HepG2 (cell line): ENCODE measurements at regions not wholly inside any gene's neighbourhood (a gene's known extent, or its start where the extent isn't known, plus 50 kb on each side); places are given as distances from the start of the nearest gene placed in this dataset.

ENCODE experiments used
- ATAC-seq: fragments of 200-7000 bp; cut with Tn5 transposase; 3 replicates; pipeline ENCODE4 v1.9.1; 2020; ENCODE audit warnings: mild to moderate bottlenecking, moderate library complexity
- BruUV-seq: library from RNA; stranded (reverse); fragments of 400-500 nt; replicated peaks from 2 replicates; lab custom pipeline; 2021; lab: Mats Ljungman, UMichigan
- CTCF ChIA-PET: fragments of 300-600 bp; formaldehyde crosslinking; extraction: SDS; loops from one replicate; lab custom pipeline; 2021; ENCODE audit warnings: low total read pairs, inconsistent platforms, low intra/inter-chr PET ratio; lab: Yijun Ruan, JAX
- POLR2A ChIA-PET: fragments of 350-600 bp; sonication (Branson Sonifier 250); formaldehyde crosslinking; loops from one replicate; lab custom pipeline; 2020; ENCODE audit warnings: antibody characterized with exemption, inconsistent platforms; lab: Yijun Ruan, JAX
- DNase-seq: peaks from one replicate; pipeline ENCODE4 v3.0.0-alpha.2; 2015; ENCODE audit warnings: low spot score
- FAIRE-seq: peaks from 3 replicates; lab custom pipeline; 2011; peaks lifted over from hg19 to GRCh38; lab: Jason Lieb, UNC
- H2AFZ ChIP-seq: one replicate; pipeline ENCODE4 v1.6.1; 2011; ENCODE audit warnings: low read length, inconsistent platforms
- H3K27ac ChIP-seq: fragments of 300-600 bp; 3 replicates; pipeline ENCODE4 v1.8.0; 2011; ENCODE audit warnings: mixed run types, mild to moderate bottlenecking, mixed read lengths, low read length, inconsistent platforms; ENCODE audit not compliant: insufficient read depth; ENCODE audit errors: extremely low read length
- H3K27me3 ChIP-seq, 2 experiments: fragments of 200-600 bp in 1 of 2; 2 replicates in 1 of 2; 3 replicates in 1 of 2; pipeline versions ENCODE4 v1.6.0 to v1.8.0; 2011; ENCODE audit warnings: low read length in 2 of 2, mild to moderate bottlenecking in 2 of 2, moderate library complexity in 2 of 2, inconsistent platforms in 1 of 2; ENCODE audit not compliant: insufficient read depth in 2 of 2, control insufficient read depth in 1 of 2
- H3K36me3 ChIP-seq, 2 experiments: fragments of 200-600 bp in 1 of 2; replicated peaks in 1 of 2; 2 replicates in 1 of 2; 3 replicates in 1 of 2; pipeline versions ENCODE4 v1.5.1 to v1.8.0; 2011; ENCODE audit warnings: low read length in 2 of 2, inconsistent platforms in 1 of 2; ENCODE audit not compliant: insufficient read depth in 2 of 2, control insufficient read depth in 1 of 2
- H3K4me1 ChIP-seq: 2 replicates; pipeline ENCODE4 v1.5.1; 2012; ENCODE audit warnings: low read length, inconsistent platforms; ENCODE audit not compliant: insufficient read depth
- H3K4me2 ChIP-seq: 2 replicates; pipeline ENCODE4 v1.6.0; 2011; ENCODE audit warnings: low read depth, low read length, inconsistent platforms
- H3K4me3 ChIP-seq, 3 experiments: fragments of 200-600 bp in 1 of 3; sonication (generic), shearing (Covaris generic) in 1 of 3; replicated peaks in 1 of 3; 2 replicates each; pipeline ENCODE4 v1.5.1; 2011 to 2016; ENCODE audit warnings: low read length in 3 of 3, inconsistent platforms in 2 of 3, low read depth in 2 of 3, mild to moderate bottlenecking in 2 of 3, control low read depth in 1 of 3, mixed read lengths in 1 of 3; ENCODE audit not compliant: insufficient read depth in 1 of 3
- H3K79me2 ChIP-seq: one replicate; pipeline ENCODE4 v1.6.1; 2011; ENCODE audit warnings: low read length, inconsistent platforms; ENCODE audit not compliant: insufficient read depth
- H3K9ac ChIP-seq: 2 replicates; pipeline ENCODE4 v1.6.0; 2011; ENCODE audit warnings: mild to moderate bottlenecking, low read depth, low read length, inconsistent platforms; ENCODE audit not compliant: insufficient read depth
- H3K9me3 ChIP-seq: 2 replicates; pipeline ENCODE4 v1.5.1; 2012; ENCODE audit warnings: mild to moderate bottlenecking, low read length
- H4K20me1 ChIP-seq: 2 replicates; pipeline ENCODE4 v1.6.0; 2011; ENCODE audit warnings: inconsistent platforms, mild to moderate bottlenecking, low read length, moderate library complexity; ENCODE audit not compliant: insufficient read depth
- KDM6A ChIP-seq: IDR thresholded peaks from 2 replicates; pipeline ENCODE4 v1.6.1; 2016; ENCODE audit warnings: low read depth
- ZNF276 ChIP-seq: sonication (generic); formaldehyde crosslinking; IDR thresholded peaks from 2 replicates; pipeline ENCODE4 v1.4.0; 2020; ENCODE audit warnings: mild to moderate bottlenecking, low read depth, missing genetic modification reagents
- ZNF616 ChIP-seq: sonication (generic); formaldehyde crosslinking; IDR thresholded peaks from 2 replicates; pipeline ENCODE4 v1.5.0; 2020; ENCODE audit warnings: low read depth, mild to moderate bottlenecking, missing genetic modification reagents
- WGBS: methylation state at CpG from one replicate; pipeline ENCODE4 v1.1.6; 2017; ENCODE audit warnings: low lambda C conversion rate; 5-methylcytosine and 5-hydroxymethylcytosine counted together
- in situ Hi-C: cut with HindIII; loops from 2 replicates; pipeline ENCODE4 v1.10.0; 2017; ENCODE audit warnings: low pct_unique_long_range_greater_than_20kb; ENCODE audit not compliant: extremely low pct_ligation_motif_present
- intact Hi-C: fragments of 100-400 bp; cut with micrococcal nuclease; formaldehyde crosslinking; loops from one replicate; pipeline ENCODE4 v1.10.0; 2022; ENCODE audit not compliant: unreplicated experiment
- TF ChIP-seq, protein P1 (sequence below): sonication (generic); formaldehyde crosslinking; IDR thresholded peaks from 2 replicates; pipeline ENCODE4 v1.4.0; 2020; ENCODE audit warnings: missing genetic modification reagents, mild to moderate bottlenecking, borderline replicate concordance

DNA sequence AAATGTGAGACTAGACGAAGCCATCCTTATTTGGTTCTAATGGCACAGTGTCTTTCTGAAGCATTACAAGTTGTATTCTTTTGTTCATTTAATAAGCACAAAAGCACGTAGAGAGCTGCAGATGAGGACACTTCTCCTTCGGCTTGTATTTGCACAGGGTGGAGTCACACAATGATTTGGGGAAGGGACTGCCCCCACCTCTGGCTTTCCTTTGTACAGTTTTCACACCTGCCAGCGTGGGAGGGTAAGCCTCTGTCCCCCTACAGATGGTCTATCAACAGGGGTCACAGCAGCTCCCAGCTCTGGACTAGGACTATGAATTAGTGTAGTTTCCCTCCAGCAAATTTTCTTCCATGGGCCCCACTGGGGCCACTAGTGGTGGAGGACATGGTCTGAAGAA is 108.2 kb upstream of the KLHL14 start:
- Histone ChIP-seq H3K9me3 (no peaks in the 10 kb centered on the region), H3K4me3 (no peak overlapping the region), H3K36me3 (no peaks in the 10 kb centered on the region), H3K9ac (no peak overlapping the region), H3K27me3 (peaks cover 0 to 9% of the 10 kb centered on the region in 2 experiments; a peak in 2 of 5 replicates), H4K20me1 (no peaks in the 10 kb centered on the region), H3K4me1 (no peaks in the 10 kb centered on the region), H3K4me2 (no peak overlapping the region), H2AFZ (no peak overlapping the region), H3K27ac (no peak overlapping the region), H3K79me2 (no peaks in the 10 kb centered on the region)
- FAIRE-seq (no peak), DNase-seq (no peak), ATAC-seq (no peak)
- intact Hi-C loops (no loop called here), in situ Hi-C loops (no loop called here)
- BruUV-seq = no TSS peak
- POLR2A ChIA-PET = no interaction called here
- TF ChIP-seq ZNF616 (CRISPR knock-in tag) (no peak), ZNF276 (no peak), KDM6A (no peak)
- TF ChIP-seq, protein P1, sequence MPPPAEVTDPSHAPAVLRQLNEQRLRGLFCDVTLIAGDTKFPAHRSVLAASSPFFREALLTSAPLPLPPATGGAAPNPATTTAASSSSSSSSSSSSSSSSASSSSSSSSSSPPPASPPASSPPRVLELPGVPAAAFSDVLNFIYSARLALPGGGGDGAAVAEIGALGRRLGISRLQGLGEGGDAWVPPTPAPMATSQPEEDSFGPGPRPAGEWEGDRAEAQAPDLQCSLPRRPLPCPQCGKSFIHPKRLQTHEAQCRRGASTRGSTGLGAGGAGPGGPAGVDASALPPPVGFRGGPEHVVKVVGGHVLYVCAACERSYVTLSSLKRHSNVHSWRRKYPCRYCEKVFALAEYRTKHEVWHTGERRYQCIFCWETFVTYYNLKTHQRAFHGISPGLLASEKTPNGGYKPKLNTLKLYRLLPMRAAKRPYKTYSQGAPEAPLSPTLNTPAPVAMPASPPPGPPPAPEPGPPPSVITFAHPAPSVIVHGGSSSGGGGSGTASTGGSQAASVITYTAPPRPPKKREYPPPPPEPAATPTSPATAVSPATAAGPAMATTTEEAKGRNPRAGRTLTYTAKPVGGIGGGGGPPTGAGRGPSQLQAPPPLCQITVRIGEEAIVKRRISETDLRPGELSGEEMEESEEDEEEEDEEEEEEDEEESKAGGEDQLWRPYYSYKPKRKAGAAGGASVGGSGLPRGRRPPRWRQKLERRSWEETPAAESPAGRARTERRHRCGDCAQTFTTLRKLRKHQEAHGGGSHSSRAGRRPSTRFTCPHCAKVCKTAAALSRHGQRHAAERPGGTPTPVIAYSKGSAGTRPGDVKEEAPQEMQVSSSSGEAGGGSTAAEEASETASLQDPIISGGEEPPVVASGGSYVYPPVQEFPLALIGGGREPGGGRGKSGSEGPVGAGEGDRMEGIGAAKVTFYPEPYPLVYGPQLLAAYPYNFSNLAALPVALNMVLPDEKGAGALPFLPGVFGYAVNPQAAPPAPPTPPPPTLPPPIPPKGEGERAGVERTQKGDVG (CRISPR knock-in tag) = no peak
- 23% methylated on average over 4 of the region's 4 CpGs for WGBS
- CTCF ChIA-PET = no interaction called here
